ENCODE measurements at regions not wholly inside any gene's neighbourhood (a gene's known extent, or its start where the extent isn't known, plus 50 kb on each side); places are given as distances from the start of the nearest gene placed in this dataset.
"Not testable (repeated sequence)": the region's sequence is repeated elsewhere in the genome, so short reads cannot be mapped to it uniquely, and the experiment has no call there.

- CTCF ChIA-PET = no interaction called here
- no peak for DNase-seq (ENCODE audit: low spot score)
- POLR2A ChIA-PET (ENCODE audit: low non-redundant PET) = no interaction called here
- TF ChIP-seq CTCF (conservative IDR thresholded peaks at IDR 0.05; ENCODE audit: low read depth) = no peak
- H3K27ac ChIP-seq = no peak overlapping the region
Observed at GRCh38 chr15:30788595-30788994, 115.1 kb upstream of the FAN1 start.

- peak; percentile 1 for DNase-seq (ENCODE audit: low spot score)
- no peak overlapping the region for H3K27ac ChIP-seq
- POLR2A ChIA-PET (ENCODE audit: low non-redundant PET) = no interaction called here
- CTCF ChIA-PET = no interaction called here
- TF ChIP-seq CTCF (conservative IDR thresholded peaks at IDR 0.05; ENCODE audit: low read depth) = no peak
Observed at GRCh38 chr15:30791239-30792175, 112.2 kb upstream of the FAN1 start.

- POLR2A ChIA-PET (ENCODE audit: low non-redundant PET); DNase-seq (ENCODE audit: low spot score); CTCF ChIA-PET; H3K27ac ChIP-seq: not testable (repeated sequence)
Observed at GRCh38 chr15:30792843-30793242, 110.9 kb upstream of the FAN1 start.

GRCh38 chr15:30794388-30794787 is 109.3 kb upstream of the FAN1 start:
- DNase-seq (ENCODE audit: low spot score) = no peak
- H3K27ac ChIP-seq = no peak overlapping the region
- POLR2A ChIA-PET (ENCODE audit: low non-redundant PET) = no interaction called here
- TF ChIP-seq CTCF (conservative IDR thresholded peaks at IDR 0.05; ENCODE audit: low read depth) = no peak
- CTCF ChIA-PET = no interaction called here

GRCh38 chr15:30799565-30799964 is 104.2 kb upstream of the FAN1 start:
- CTCF ChIA-PET = interaction anchor here (0.6 kb wide), 1 partner anchor 88 kb away, joined by 3 read pairs; no protein-coding TSS in a partner anchor
- H3K27ac ChIP-seq; DNase-seq (ENCODE audit: low spot score); POLR2A ChIA-PET (ENCODE audit: low non-redundant PET): not testable (repeated sequence)

- CTCF ChIA-PET = interaction anchor here (0.6 to 1.0 kb wide), 2 partner anchors 58 to 413 kb away, joined by 3 read pairs; no protein-coding TSS in a partner anchor
- POLR2A ChIA-PET (ENCODE audit: low non-redundant PET); H3K27ac ChIP-seq; DNase-seq (ENCODE audit: low spot score): not testable (repeated sequence)
- TF ChIP-seq CTCF (conservative IDR thresholded peaks at IDR 0.05; ENCODE audit: low read depth) = peak; percentile 42
Observed at GRCh38 chr15:30801140-30801895, 102.4 kb upstream of the FAN1 start.

GRCh38 chr15:30802001-30802400 is 101.7 kb upstream of the FAN1 start:
- H3K27ac ChIP-seq; DNase-seq (ENCODE audit: low spot score); CTCF ChIA-PET; POLR2A ChIA-PET (ENCODE audit: low non-redundant PET): not testable (repeated sequence)

GRCh38 chr15:30803703-30804102 is 100.0 kb upstream of the FAN1 start:
- DNase-seq (ENCODE audit: low spot score); H3K27ac ChIP-seq: not testable (repeated sequence)
- ChIA-PET POLR2A (ENCODE audit: low non-redundant PET) (interaction anchor here (0.6 kb wide), 1 partner anchor 128 kb away, joined by 10 read pairs; no protein-coding TSS in a partner anchor), CTCF (interaction anchor here (0.6 kb wide), 1 partner anchor 685 kb away, joined by 3 read pairs; no protein-coding TSS in a partner anchor)
